ENCODE measurements at regions not wholly inside any gene's neighbourhood (a gene's known extent, or its start where the extent isn't known, plus 50 kb on each side); places are given as distances from the start of the nearest gene placed in this dataset.

GRCh38 chr22:22397875-22398524 is 110.5 kb downstream of the ZNF280B start:
- no peaks in the 10 kb centered on the region for H3K79me2 ChIP-seq (ENCODE audit: control insufficient read depth, insufficient read depth, low read length)
- no CpG with 5 or more reads among the region's 3 CpGs for WGBS (ENCODE audit: extremely low coverage, insufficient coverage, low lambda C conversion rate)
- H3K23ac ChIP-seq (ENCODE audit: low read length): no peak overlapping the region
- H3K4me3 ChIP-seq (ENCODE audit: low read length): no peak overlapping the region
- H2BK15ac ChIP-seq (replicated peaks; ENCODE audit: low read depth): no peak overlapping the region
- H3K4me1 ChIP-seq (ENCODE audit: control insufficient read depth, low read depth, low read length): no peaks in the 10 kb centered on the region
- DNase-seq: no peak
- H3K9ac ChIP-seq (ENCODE audit: low read length): no peak overlapping the region
- H3K4ac ChIP-seq (ENCODE audit: low read depth, low read length): no peak overlapping the region
- no peaks in the 10 kb centered on the region for H3K79me1 ChIP-seq (ENCODE audit: low read length)
- no peak overlapping the region for H3K18ac ChIP-seq (ENCODE audit: low read length)
- H4K8ac ChIP-seq (ENCODE audit: low read depth, low read length): no peak overlapping the region
- no peak overlapping the region for H4K5ac ChIP-seq (ENCODE audit: low read length)
- H2BK120ac ChIP-seq (ENCODE audit: low read depth, low read length): no peak overlapping the region
- no peak overlapping the region for H3K56ac ChIP-seq (ENCODE audit: low read length)
- no peaks in the 10 kb centered on the region for H3K36me3 ChIP-seq (ENCODE audit: control insufficient read depth, insufficient read depth, low read length)
- H2AK5ac ChIP-seq (ENCODE audit: low read length): no peak overlapping the region
- no peak overlapping the region for H3K4me2 ChIP-seq (ENCODE audit: low read length)
- no peaks in the 10 kb centered on the region for H3K27me3 ChIP-seq (ENCODE audit: insufficient read depth, low read length, poor library complexity)
- no peak overlapping the region for H2BK5ac ChIP-seq (ENCODE audit: low read length)
- H3K27ac ChIP-seq (ENCODE audit: low read depth, low read length): no peak overlapping the region

- Histone ChIP-seq H3K56ac (ENCODE audit: low read length) (no peak overlapping the region), H3K79me1 (ENCODE audit: low read length) (no peaks in the 10 kb centered on the region), H3K79me2 (ENCODE audit: control insufficient read depth, insufficient read depth, low read length) (no peaks in the 10 kb centered on the region), H2BK5ac (ENCODE audit: low read length) (no peak overlapping the region), H4K8ac (ENCODE audit: low read depth, low read length) (no peak overlapping the region), H3K4ac (ENCODE audit: low read depth, low read length) (no peak overlapping the region), H3K23ac (ENCODE audit: low read length) (no peak overlapping the region), H3K36me3 (ENCODE audit: control insufficient read depth, insufficient read depth, low read length) (no peaks in the 10 kb centered on the region), H3K9ac (ENCODE audit: low read length) (no peak overlapping the region), H3K18ac (ENCODE audit: low read length) (no peak overlapping the region), H3K27ac (ENCODE audit: low read depth, low read length) (no peak overlapping the region), H2BK15ac (replicated peaks; ENCODE audit: low read depth) (no peak overlapping the region), H2BK120ac (ENCODE audit: low read depth, low read length) (no peak overlapping the region), H4K5ac (ENCODE audit: low read length) (no peak overlapping the region), H3K27me3 (ENCODE audit: insufficient read depth, low read length, poor library complexity) (no peaks in the 10 kb centered on the region), H2AK5ac (ENCODE audit: low read length) (no peak overlapping the region), H3K4me1 (ENCODE audit: control insufficient read depth, low read depth, low read length) (no peaks in the 10 kb centered on the region), H3K4me2 (ENCODE audit: low read length) (no peak overlapping the region), H3K4me3 (ENCODE audit: low read length) (no peak overlapping the region)
- no peak for DNase-seq
- WGBS (ENCODE audit: extremely low coverage, insufficient coverage, low lambda C conversion rate): no CpG with 5 or more reads among the region's 5 CpGs
Measured at GRCh38 chr22:22398530-22399327, 109.8 kb downstream of the ZNF280B start.

- no CpG with 5 or more reads among the region's 3 CpGs for WGBS (ENCODE audit: extremely low coverage, insufficient coverage, low lambda C conversion rate)
- Histone ChIP-seq H3K23ac (ENCODE audit: low read length) (no peak overlapping the region), H4K8ac (ENCODE audit: low read depth, low read length) (no peak overlapping the region), H2BK120ac (ENCODE audit: low read depth, low read length) (no peak overlapping the region), H3K4me2 (ENCODE audit: low read length) (no peak overlapping the region), H2AK5ac (ENCODE audit: low read length) (no peak overlapping the region), H3K79me2 (ENCODE audit: control insufficient read depth, insufficient read depth, low read length) (no peaks in the 10 kb centered on the region), H3K4ac (ENCODE audit: low read depth, low read length) (no peak overlapping the region), H4K5ac (ENCODE audit: low read length) (no peak overlapping the region), H3K4me1 (ENCODE audit: control insufficient read depth, low read depth, low read length) (no peaks in the 10 kb centered on the region), H3K36me3 (ENCODE audit: control insufficient read depth, insufficient read depth, low read length) (no peaks in the 10 kb centered on the region), H3K56ac (ENCODE audit: low read length) (no peak overlapping the region), H3K4me3 (ENCODE audit: low read length) (no peak overlapping the region), H3K18ac (ENCODE audit: low read length) (no peak overlapping the region), H3K79me1 (ENCODE audit: low read length) (no peaks in the 10 kb centered on the region), H3K9ac (ENCODE audit: low read length) (no peak overlapping the region), H2BK15ac (replicated peaks; ENCODE audit: low read depth) (no peak overlapping the region), H3K27me3 (ENCODE audit: insufficient read depth, low read length, poor library complexity) (no peaks in the 10 kb centered on the region), H3K27ac (ENCODE audit: low read depth, low read length) (no peak overlapping the region), H2BK5ac (ENCODE audit: low read length) (no peak overlapping the region)
- DNase-seq: no peak
Measured at GRCh38 chr22:22400099-22400498, 108.4 kb downstream of the ZNF280B start.

DNA sequence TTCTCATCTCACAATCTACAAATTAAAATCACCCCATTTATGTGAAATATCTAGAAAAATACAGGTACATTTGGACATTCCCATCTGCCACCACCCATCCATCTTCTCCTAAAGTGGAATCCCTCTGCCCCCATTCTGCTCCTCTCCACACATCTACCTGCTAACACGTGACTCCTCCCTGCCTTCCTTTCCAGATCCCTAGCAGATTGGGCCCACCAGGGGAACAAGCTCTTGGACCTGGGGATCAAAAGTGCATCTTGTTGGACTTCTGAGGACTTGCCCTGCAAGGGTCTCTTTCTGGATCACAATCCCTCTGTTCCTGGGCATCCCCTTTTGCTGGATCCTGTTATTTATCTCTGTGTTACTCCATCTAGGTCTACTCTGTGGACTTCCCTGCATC is 107.6 kb downstream of the ZNF280B start:
- H3K27ac ChIP-seq (ENCODE audit: low read depth, low read length): no peak overlapping the region
- no peak overlapping the region for H4K8ac ChIP-seq (ENCODE audit: low read depth, low read length)

DNA sequence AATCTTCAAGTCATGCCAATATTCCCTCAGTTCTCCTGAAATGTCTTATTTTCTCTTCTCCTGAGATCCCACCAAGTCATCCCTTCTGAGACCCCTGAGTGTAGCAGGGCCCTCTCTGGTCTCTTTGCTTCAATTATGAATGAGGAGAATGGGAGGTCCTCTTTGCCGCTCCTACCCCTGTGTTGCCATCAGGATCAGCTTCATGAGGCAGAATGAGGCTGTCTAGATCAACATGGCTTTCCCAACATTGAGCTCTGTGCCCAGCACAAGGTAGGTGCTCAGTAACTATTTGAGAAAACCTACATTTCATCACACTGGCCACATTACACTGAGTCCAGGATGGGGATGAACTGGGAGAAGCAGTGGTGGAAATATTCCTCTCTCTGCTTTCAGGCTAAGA is 107.2 kb downstream of the ZNF280B start:
- H2AK5ac ChIP-seq (ENCODE audit: low read length): no peak overlapping the region
- no peak overlapping the region for H3K27ac ChIP-seq (ENCODE audit: low read depth, low read length)
- no peak overlapping the region for H3K56ac ChIP-seq (ENCODE audit: low read length)
- no peak overlapping the region for H2BK15ac ChIP-seq (replicated peaks; ENCODE audit: low read depth)
- H3K4me2 ChIP-seq (ENCODE audit: low read length): no peak overlapping the region
- H3K4ac ChIP-seq (ENCODE audit: low read depth, low read length): no peak overlapping the region
- H3K27me3 ChIP-seq (ENCODE audit: insufficient read depth, low read length, poor library complexity): no peaks in the 10 kb centered on the region
- H3K4me1 ChIP-seq (ENCODE audit: control insufficient read depth, low read depth, low read length): no peaks in the 10 kb centered on the region
- no peak overlapping the region for H3K4me3 ChIP-seq (ENCODE audit: low read length)
- H2BK5ac ChIP-seq (ENCODE audit: low read length): no peak overlapping the region
- H2BK120ac ChIP-seq (ENCODE audit: low read depth, low read length): no peak overlapping the region
- no peak for DNase-seq
- H4K8ac ChIP-seq (ENCODE audit: low read depth, low read length): no peak overlapping the region
- H3K79me2 ChIP-seq (ENCODE audit: control insufficient read depth, insufficient read depth, low read length): no peaks in the 10 kb centered on the region
- no peak overlapping the region for H3K23ac ChIP-seq (ENCODE audit: low read length)
- no peak overlapping the region for H4K5ac ChIP-seq (ENCODE audit: low read length)
- WGBS (ENCODE audit: extremely low coverage, insufficient coverage, low lambda C conversion rate): no CpG with 5 or more reads among the region's 1 CpG
- no peak overlapping the region for H3K18ac ChIP-seq (ENCODE audit: low read length)
- no peaks in the 10 kb centered on the region for H3K79me1 ChIP-seq (ENCODE audit: low read length)
- H3K36me3 ChIP-seq (ENCODE audit: control insufficient read depth, insufficient read depth, low read length): no peaks in the 10 kb centered on the region
- H3K9ac ChIP-seq (ENCODE audit: low read length): no peak overlapping the region

More for the DNA sequence above, 107.6 kb downstream of the ZNF280B start:
- H2AK5ac ChIP-seq (ENCODE audit: low read length): no peak overlapping the region
- DNase-seq: no peak
- no peak overlapping the region for H2BK120ac ChIP-seq (ENCODE audit: low read depth, low read length)
- H3K27me3 ChIP-seq (ENCODE audit: insufficient read depth, low read length, poor library complexity): no peaks in the 10 kb centered on the region
- no peak overlapping the region for H3K4ac ChIP-seq (ENCODE audit: low read depth, low read length)
- no peak overlapping the region for H4K5ac ChIP-seq (ENCODE audit: low read length)
- no peak overlapping the region for H2BK5ac ChIP-seq (ENCODE audit: low read length)
- no peaks in the 10 kb centered on the region for H3K36me3 ChIP-seq (ENCODE audit: control insufficient read depth, insufficient read depth, low read length)
- H3K56ac ChIP-seq (ENCODE audit: low read length): no peak overlapping the region
- H3K4me1 ChIP-seq (ENCODE audit: control insufficient read depth, low read depth, low read length): no peaks in the 10 kb centered on the region
- no peak overlapping the region for H3K4me2 ChIP-seq (ENCODE audit: low read length)
- WGBS (ENCODE audit: extremely low coverage, insufficient coverage, low lambda C conversion rate): no CpG with 5 or more reads among the region's 1 CpG
- no peak overlapping the region for H2BK15ac ChIP-seq (replicated peaks; ENCODE audit: low read depth)
- no peak overlapping the region for H3K9ac ChIP-seq (ENCODE audit: low read length)
- H3K4me3 ChIP-seq (ENCODE audit: low read length): no peak overlapping the region
- H3K79me2 ChIP-seq (ENCODE audit: control insufficient read depth, insufficient read depth, low read length): no peaks in the 10 kb centered on the region
- no peaks in the 10 kb centered on the region for H3K79me1 ChIP-seq (ENCODE audit: low read length)
- H3K23ac ChIP-seq (ENCODE audit: low read length): no peak overlapping the region
- no peak overlapping the region for H3K18ac ChIP-seq (ENCODE audit: low read length)
